ENCODE measurements at regions not wholly inside any gene's neighbourhood (a gene's known extent, or its start where the extent isn't known, plus 50 kb on each side); places are given as distances from the start of the nearest gene placed in this dataset.

DNA sequence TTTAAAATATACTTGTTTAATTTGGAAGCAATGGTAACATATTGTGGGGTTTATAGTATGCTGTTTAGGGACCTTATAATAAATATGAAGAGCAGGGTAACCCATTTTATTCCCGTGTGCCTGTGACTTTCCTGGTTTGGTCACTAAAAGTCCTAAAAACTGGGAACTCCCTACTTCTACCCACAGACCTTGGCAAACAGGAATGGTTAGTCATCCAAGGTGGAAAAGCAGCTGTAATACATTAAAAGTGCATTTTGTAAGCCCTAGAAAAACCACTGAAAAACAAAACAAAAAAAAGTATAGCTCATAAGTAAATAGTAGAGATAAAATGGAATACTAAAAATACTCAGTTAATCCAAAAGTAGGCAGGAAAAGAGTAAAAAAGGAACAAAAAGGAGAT is 538.9 kb downstream of the LMO4 start:
- TF ChIP-seq Cebpa-rat (IDR thresholded peaks at IDR 0.05) = no peak
- peaks cover 9 to 17% (median 13%) of the 10 kb centered on the region in 11 experiments for H3K9me3 ChIP-seq (replicated peaks in 1 of 11)
- H4K20me1 ChIP-seq = no peaks in the 10 kb centered on the region
- H3K9ac ChIP-seq = no peak overlapping the region
- no peaks in the 10 kb centered on the region for H3K27me3 ChIP-seq
- H3K4me2 ChIP-seq = peak overlapping the region in 3 of 11 experiments; percentile 10 to 35 (median 13); a peak in 1 of 22 replicates
- 0 out of 22 replicates have a peak, but pooled peaks cover 0 to 5% (median 0%) of the 10 kb centered on the region in 11 experiments for H3K36me3 ChIP-seq
- H3K27ac ChIP-seq = no peak overlapping the region
- no peak overlapping the region for H3K4me3 ChIP-seq
- H3K4me1 ChIP-seq = peaks cover 10 to 60% (median 38%) of the 10 kb centered on the region in 10 experiments; a peak in 19 of 20 replicates

DNA sequence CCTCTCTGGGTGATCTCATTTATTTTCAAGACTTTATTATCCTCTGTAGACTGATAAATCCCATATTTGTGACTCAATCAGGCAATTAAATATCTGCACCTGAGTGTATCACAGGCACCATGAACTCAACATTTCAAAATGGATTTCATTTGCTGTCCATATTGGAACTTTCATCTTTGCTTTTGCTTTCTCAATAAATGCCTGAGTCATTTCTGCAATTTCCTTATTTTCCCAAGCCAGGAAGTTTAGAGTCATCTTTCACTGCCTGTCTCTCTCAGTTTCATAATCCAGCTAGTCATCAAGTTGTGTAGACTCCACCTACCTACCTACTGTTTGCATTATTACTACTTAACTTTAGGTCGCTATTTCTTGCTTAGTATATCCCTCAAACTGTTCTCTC is 540.9 kb downstream of the LMO4 start:
- Histone ChIP-seq H3K27me3 (no peaks in the 10 kb centered on the region), H4K20me1 (no peaks in the 10 kb centered on the region), H3K4me1 (peaks cover 5 to 54% (median 33%) of the 10 kb centered on the region in 10 experiments; a peak in 19 of 20 replicates), H3K4me3 (peak overlapping the region in 2 of 10 experiments; percentile 1; a peak in 2 of 20 replicates), H3K27ac (peak overlapping the region in 8 of 11 experiments; percentile 40 to 84 (median 66); a peak in 17 of 22 replicates), H3K36me3 (0 out of 22 replicates have a peak, but pooled peaks cover 0 to 5% (median 0%) of the 10 kb centered on the region in 11 experiments), H3K9me3 (replicated peaks in 1 of 11) (peaks cover 9 to 17% (median 13%) of the 10 kb centered on the region in 11 experiments), H3K4me2 (peak overlapping the region in 8 of 11 experiments; percentile 10 to 73 (median 64); a peak in 14 of 22 replicates), H3K9ac (peak overlapping the region in 2 of 11 experiments; percentile 33 to 34; a peak in 4 of 22 replicates)
- peak in 3 of 11 experiments; percentile 35 to 75 (median 57); a peak in 5 of 22 replicates for TF ChIP-seq Cebpa-rat (IDR thresholded peaks at IDR 0.05)

DNA sequence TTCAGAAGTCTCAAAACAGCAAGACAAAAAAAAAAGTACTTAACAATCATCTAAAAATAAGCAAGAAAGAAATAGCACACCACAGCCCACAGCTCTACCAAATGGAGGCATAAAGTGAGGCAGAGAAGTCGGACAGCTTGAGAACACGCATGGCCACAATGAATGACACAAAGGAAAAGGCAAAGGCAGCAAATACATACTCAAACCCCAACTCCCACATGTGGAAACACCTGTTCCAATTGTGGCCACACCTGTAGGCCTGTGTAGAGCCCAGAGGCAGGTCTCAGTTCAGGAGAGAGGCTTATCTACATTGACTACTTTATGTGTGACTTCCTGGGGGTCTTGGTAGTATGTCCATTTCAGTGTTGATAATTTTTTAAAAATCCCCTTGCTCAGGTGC is 543.5 kb downstream of the LMO4 start:
- Histone ChIP-seq H3K9me3 (replicated peaks in 1 of 11) (0 out of 22 replicates have a peak, but pooled peaks cover 0 to 6% (median 0%) of the 10 kb centered on the region in 11 experiments), H3K36me3 (no peaks in the 10 kb centered on the region), H3K4me3 (no peak overlapping the region), H3K27ac (peak overlapping the region in 2 of 11 experiments; percentile 2 to 16; a peak in 2 of 22 replicates), H3K4me1 (peaks cover 0 to 44% (median 25%) of the 10 kb centered on the region in 10 experiments; a peak in 15 of 20 replicates), H4K20me1 (no peaks in the 10 kb centered on the region), H3K27me3 (no peaks in the 10 kb centered on the region), H3K9ac (no peak overlapping the region), H3K4me2 (peak overlapping the region in 10 of 11 experiments; percentile 0 to 60 (median 37); a peak in 14 of 22 replicates)
- TF ChIP-seq Cebpa-rat (IDR thresholded peaks at IDR 0.05) = no peak

DNA sequence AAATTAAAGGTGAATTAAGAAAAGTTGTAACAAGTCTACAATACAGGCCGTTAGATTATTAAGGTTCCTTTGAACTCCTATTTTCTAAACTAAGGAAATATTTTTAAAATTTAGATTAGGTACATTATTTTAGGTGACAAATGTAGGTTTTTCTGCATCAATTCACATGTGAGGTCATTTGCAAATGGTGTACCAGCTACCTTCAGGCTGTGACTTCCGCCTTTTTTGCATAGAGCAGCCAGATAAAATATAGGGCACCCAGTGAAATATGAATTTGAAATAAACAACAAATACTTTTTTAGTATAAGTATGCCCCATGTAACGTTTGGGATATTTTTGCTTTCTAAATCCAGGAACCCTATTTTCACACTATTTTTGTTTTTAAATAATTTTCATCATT is 544.0 kb downstream of the LMO4 start:
- no peak overlapping the region for H3K4me3 ChIP-seq
- H3K27me3 ChIP-seq = no peaks in the 10 kb centered on the region
- no peaks in the 10 kb centered on the region for H3K36me3 ChIP-seq
- H3K4me2 ChIP-seq = no peak overlapping the region
- 0 out of 22 replicates have a peak, but pooled peaks cover 0 to 6% (median 0%) of the 10 kb centered on the region in 11 experiments for H3K9me3 ChIP-seq (replicated peaks in 1 of 11)
- H3K27ac ChIP-seq = no peak overlapping the region
- no peak overlapping the region for H3K9ac ChIP-seq
- TF ChIP-seq Cebpa-rat (IDR thresholded peaks at IDR 0.05) = no peak
- H4K20me1 ChIP-seq = no peaks in the 10 kb centered on the region
- H3K4me1 ChIP-seq = peaks cover 0 to 40% (median 25%) of the 10 kb centered on the region in 10 experiments; a peak in 15 of 20 replicates

DNA sequence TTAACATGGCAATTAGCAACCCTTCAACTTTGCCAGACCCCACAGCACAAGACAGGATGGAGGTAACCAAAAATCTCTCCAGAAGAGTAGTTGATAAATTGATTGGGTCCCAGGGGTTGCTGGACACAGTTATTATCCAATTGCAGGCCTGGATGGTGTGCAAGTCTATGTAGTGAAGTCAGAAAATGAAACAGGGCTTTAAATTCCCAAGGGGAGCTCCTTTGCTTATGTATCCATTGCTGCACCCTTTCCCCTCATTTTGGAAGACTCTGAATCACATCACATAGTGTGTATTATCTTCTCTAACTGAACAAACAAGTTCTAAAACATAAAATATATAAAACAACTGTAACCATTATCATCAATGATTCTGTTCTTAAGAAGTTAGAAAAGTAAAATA is 550.2 kb downstream of the LMO4 start:
- H3K27me3 ChIP-seq = no peaks in the 10 kb centered on the region
- TF ChIP-seq Cebpa-rat (IDR thresholded peaks at IDR 0.05) = no peak

DNA sequence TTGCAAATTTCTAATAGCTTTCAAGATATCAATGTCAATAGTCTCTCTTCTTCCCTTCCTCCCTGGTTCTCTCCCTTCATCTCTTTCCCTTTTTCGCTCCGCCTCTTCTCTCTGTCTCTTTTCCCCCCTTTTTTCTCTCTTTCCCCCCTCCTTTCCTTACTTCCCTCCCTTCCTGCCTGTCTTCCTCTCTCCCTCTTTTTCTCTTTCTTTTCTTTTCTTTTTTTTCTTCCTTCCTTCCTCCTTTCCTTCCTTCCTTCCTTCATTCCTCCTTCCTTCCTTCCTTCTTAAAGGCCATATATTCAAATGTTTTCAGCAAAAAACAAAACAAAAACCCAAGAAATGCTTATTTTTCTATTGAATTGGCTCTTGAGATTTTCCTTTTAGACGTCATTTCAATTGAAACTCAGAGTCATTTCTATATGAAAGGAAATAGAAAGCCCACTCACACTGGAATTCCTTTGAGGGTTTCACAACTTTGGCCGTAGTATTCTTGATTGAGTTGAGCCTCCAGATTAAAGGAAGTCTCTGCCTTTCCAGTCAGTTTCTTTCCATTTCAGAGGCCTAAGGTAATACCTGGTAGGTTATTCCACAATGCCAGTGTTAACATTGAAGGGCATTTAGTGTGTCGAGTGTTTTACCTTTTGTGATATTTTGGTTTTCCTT is 551.5 kb downstream of the LMO4 start:
- H3K4me1 ChIP-seq = peaks cover 0 to 8% (median 0%) of the 10 kb centered on the region in 10 experiments; a peak in 4 of 20 replicates
- H3K9ac ChIP-seq = no peak overlapping the region
- H4K20me1 ChIP-seq = no peaks in the 10 kb centered on the region
- H3K27ac ChIP-seq = no peak overlapping the region
- TF ChIP-seq Cebpa-rat (IDR thresholded peaks at IDR 0.05) = no peak
- H3K27me3 ChIP-seq = no peaks in the 10 kb centered on the region
- peak overlapping the region in 2 of 11 experiments; percentile 9 to 13; a peak in 2 of 22 replicates for H3K4me2 ChIP-seq
- no peaks in the 10 kb centered on the region for H3K36me3 ChIP-seq
- no peaks in the 10 kb centered on the region for H3K9me3 ChIP-seq (replicated peaks in 1 of 11)
- H3K4me3 ChIP-seq = no peak overlapping the region

More for the DNA sequence above, 550.2 kb downstream of the LMO4 start:
- Histone ChIP-seq H3K27ac (no peak overlapping the region), H3K4me2 (no peak overlapping the region), H3K9me3 (replicated peaks in 1 of 11) (no peaks in the 10 kb centered on the region), H3K4me1 (peaks cover 0 to 8% (median 0%) of the 10 kb centered on the region in 10 experiments; a peak in 4 of 20 replicates), H3K4me3 (no peak overlapping the region), H4K20me1 (no peaks in the 10 kb centered on the region), H3K9ac (no peak overlapping the region), H3K36me3 (no peaks in the 10 kb centered on the region)

DNA sequence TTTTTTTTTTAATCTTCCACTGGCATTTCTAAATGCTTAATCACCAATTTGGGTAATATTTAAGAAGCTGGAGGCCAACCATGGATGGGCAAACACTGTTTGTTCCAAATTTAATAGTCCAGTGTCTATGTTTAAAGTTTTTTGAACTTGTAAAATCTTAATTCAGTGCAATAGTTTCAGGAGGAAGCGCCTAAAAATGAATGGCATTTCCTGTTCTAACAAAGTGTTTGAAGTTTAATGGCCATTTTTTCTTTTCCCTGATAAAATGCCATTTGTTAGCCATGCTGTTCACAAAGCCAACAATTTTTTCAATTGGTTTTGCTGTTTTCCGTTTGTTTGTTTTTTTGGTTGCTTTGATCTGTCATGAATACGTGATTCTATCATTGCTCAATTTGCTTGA is 552.1 kb downstream of the LMO4 start:
- no peaks in the 10 kb centered on the region for H3K9me3 ChIP-seq (replicated peaks in 1 of 11)
- TF ChIP-seq Cebpa-rat (IDR thresholded peaks at IDR 0.05) = no peak
- no peaks in the 10 kb centered on the region for H3K36me3 ChIP-seq
- no peaks in the 10 kb centered on the region for H3K27me3 ChIP-seq
- peaks cover 0 to 8% (median 0%) of the 10 kb centered on the region in 10 experiments; a peak in 4 of 20 replicates for H3K4me1 ChIP-seq
- H3K9ac ChIP-seq = no peak overlapping the region
- no peak overlapping the region for H3K27ac ChIP-seq
- H3K4me3 ChIP-seq = no peak overlapping the region
- H4K20me1 ChIP-seq = no peaks in the 10 kb centered on the region
- peak overlapping the region in 2 of 11 experiments; percentile 9 to 13; a peak in 2 of 22 replicates for H3K4me2 ChIP-seq

DNA sequence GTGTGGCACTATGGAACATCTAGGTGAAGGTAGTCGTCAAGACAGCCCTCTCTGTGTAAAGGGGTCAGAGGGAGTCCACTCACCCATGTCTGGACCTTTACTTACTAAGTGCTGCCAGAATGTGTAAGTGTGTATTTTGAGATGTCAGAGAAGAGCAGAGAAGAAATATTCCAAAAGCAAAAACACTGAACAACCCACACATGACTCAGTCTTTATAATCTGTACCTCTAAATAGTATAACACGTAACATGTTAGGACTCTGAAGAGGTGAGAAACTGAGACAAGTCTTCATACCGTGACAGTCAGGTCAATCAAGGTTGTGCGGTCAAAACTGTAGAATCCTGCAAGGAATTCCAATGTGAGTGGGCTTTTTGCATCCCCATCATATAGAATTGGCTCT is 555.2 kb downstream of the LMO4 start:
- Histone ChIP-seq H3K4me3 (no peak overlapping the region), H3K9ac (no peak overlapping the region), H3K27ac (no peak overlapping the region), H4K20me1 (no peaks in the 10 kb centered on the region), H3K36me3 (no peaks in the 10 kb centered on the region), H3K4me1 (peaks cover 0 to 18% (median 0%) of the 10 kb centered on the region in 10 experiments; a peak in 6 of 20 replicates), H3K27me3 (no peaks in the 10 kb centered on the region), H3K9me3 (replicated peaks in 1 of 11) (no peaks in the 10 kb centered on the region), H3K4me2 (no peak overlapping the region)
- TF ChIP-seq Cebpa-rat (IDR thresholded peaks at IDR 0.05) = no peak

DNA sequence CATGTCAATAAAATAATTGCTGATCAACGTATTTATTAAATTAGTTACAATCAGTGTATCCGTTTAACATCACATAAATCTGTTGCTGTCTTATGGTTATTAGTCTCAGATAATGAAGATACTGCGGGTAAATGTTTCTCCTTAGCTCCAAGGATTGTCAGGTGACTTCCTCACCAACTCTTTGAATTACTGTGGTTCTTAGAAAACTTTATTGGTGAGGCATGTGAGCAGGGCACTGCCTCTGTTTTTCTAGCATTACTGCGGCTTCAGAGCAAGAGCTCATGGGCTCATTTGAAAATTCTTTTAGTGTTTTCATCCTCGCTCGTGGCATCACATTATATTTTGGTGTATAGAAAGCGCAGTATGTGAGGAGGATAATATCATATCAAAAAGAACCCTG is 555.9 kb downstream of the LMO4 start:
- no peak overlapping the region for H3K9ac ChIP-seq
- H3K4me3 ChIP-seq = no peak overlapping the region
- H3K4me2 ChIP-seq = no peak overlapping the region
- no peaks in the 10 kb centered on the region for H3K9me3 ChIP-seq (replicated peaks in 1 of 11)
- peaks cover 0 to 18% (median 0%) of the 10 kb centered on the region in 10 experiments; a peak in 6 of 20 replicates for H3K4me1 ChIP-seq
- H3K27me3 ChIP-seq = no peaks in the 10 kb centered on the region
- no peak for TF ChIP-seq Cebpa-rat (IDR thresholded peaks at IDR 0.05)
- H3K36me3 ChIP-seq = no peaks in the 10 kb centered on the region
- H3K27ac ChIP-seq = no peak overlapping the region
- no peaks in the 10 kb centered on the region for H4K20me1 ChIP-seq

Measured in BLaER1 treated with 17β-estradiol and CSF1 and Interleukin-3, amounts not matched to agents 10 nM and 100 nM (cell line).